Astrocyte of the hippocampus (primary cell): ENCODE measurements at regions not wholly inside any gene's neighbourhood (a gene's known extent, or its start where the extent isn't known, plus 50 kb on each side); places are given as distances from the start of the nearest gene placed in this dataset.
A peak's percentile ranks its signal among the peaks of the same experiment; 100 is the strongest.
"Not testable (repeated sequence)": the region's sequence is repeated elsewhere in the genome, so short reads cannot be mapped to it uniquely, and the experiment has no call there.

Source experiments
- DNase-seq: peaks from one replicate; pipeline ENCODE4 v3.0.0; 2011; ENCODE audit warnings: low read depth, low spot score

GRCh38 chr2:34229998-34230397 lies 630.9 kb upstream of the FAM98A start:
- DNase-seq, result peak; percentile 52

GRCh38 chr2:34215174-34215573 lies 616.1 kb upstream of the FAM98A start:
- DNase-seq, result no peak

GRCh38 chr2:34210382-34210781 lies 611.3 kb upstream of the FAM98A start:
- not testable (repeated sequence) for DNase-seq

- no peak for DNase-seq
Observed at GRCh38 chr2:34204560-34204959, 605.5 kb upstream of the FAM98A start.

- no peak for DNase-seq
Observed at GRCh38 chr2:34201099-34201498, 602.0 kb upstream of the FAM98A start.

GRCh38 chr2:34199971-34200370 lies 600.9 kb upstream of the FAM98A start:
- no peak for DNase-seq

GRCh38 chr2:34193164-34193563 lies 594.1 kb upstream of the FAM98A start:
- no peak for DNase-seq

GRCh38 chr2:34188464-34189303 lies 589.6 kb upstream of the FAM98A start:
- DNase-seq, result peak; percentile 0

- DNase-seq, result no peak
Observed at GRCh38 chr2:34179511-34179910, 580.4 kb upstream of the FAM98A start.

- no peak for DNase-seq
Observed at GRCh38 chr2:34178482-34178881, 579.4 kb upstream of the FAM98A start.

GRCh38 chr2:34176693-34177092 lies 577.6 kb upstream of the FAM98A start:
- no peak for DNase-seq

- no peak for DNase-seq
Observed at GRCh38 chr2:34174506-34174905, 575.4 kb upstream of the FAM98A start.

- peak; percentile 4 for DNase-seq
Observed at GRCh38 chr2:34162231-34162630, 563.1 kb upstream of the FAM98A start.

GRCh38 chr2:34161549-34161948 lies 562.5 kb upstream of the FAM98A start:
- peak; percentile 11 for DNase-seq

GRCh38 chr2:34159901-34160300 lies 560.8 kb upstream of the FAM98A start:
- no peak for DNase-seq

GRCh38 chr2:34153484-34153883 lies 554.4 kb upstream of the FAM98A start:
- no peak for DNase-seq

- no peak for DNase-seq
Observed at GRCh38 chr2:34147780-34148179, 548.7 kb upstream of the FAM98A start.

- DNase-seq, result no peak
Observed at GRCh38 chr2:34143149-34143548, 544.0 kb upstream of the FAM98A start.

- DNase-seq, result not testable (repeated sequence)
Observed at GRCh38 chr2:34142531-34143008, 543.5 kb upstream of the FAM98A start.

GRCh38 chr2:34133065-34133464 lies 534.0 kb upstream of the FAM98A start:
- DNase-seq, result not testable (repeated sequence)

GRCh38 chr2:34126279-34126678 lies 527.2 kb upstream of the FAM98A start:
- no peak for DNase-seq

- DNase-seq, result no peak
Observed at GRCh38 chr2:34123996-34124785, 525.1 kb upstream of the FAM98A start.

- no peak for DNase-seq
Observed at GRCh38 chr2:34121076-34121475, 522.0 kb upstream of the FAM98A start.
